K562 (cell line): ENCODE measurements at regions not wholly inside any gene's neighbourhood (a gene's known extent, or its start where the extent isn't known, plus 50 kb on each side); places are given as distances from the start of the nearest gene placed in this dataset.

Source experiments
- ATAC-seq: fragments of 200-7000 bp; cut with Tn5 transposase; 3 replicates; pipeline ENCODE4 v1.9.1; 2020; ENCODE audit warnings: moderate library complexity
- BruUV-seq: library from RNA; stranded (reverse); fragments of 400-500 nt; replicated peaks from 2 replicates; lab custom pipeline; 2021; lab: Mats Ljungman, UMichigan
- CTCF ChIA-PET: fragments of 300-600 bp; formaldehyde crosslinking; extraction: SDS; loops from one replicate; lab custom pipeline; 2021; ENCODE audit warnings: low intra/inter-chr PET ratio; lab: Yijun Ruan, JAX
- POLR2A ChIA-PET: fragments of 300-600, 350-650 bp; sonication (Branson Sonifier 250); formaldehyde crosslinking; extraction: SDS; loops from one replicate; lab custom pipeline; 2021; ENCODE audit warnings: antibody characterized with exemption, inconsistent platforms; lab: Yijun Ruan, JAX
- DNase-seq, 4 experiments: peaks; one replicate each; pipeline versions ENCODE4 v3.0.0 to v3.0.0-alpha.2; 2011 to 2018; ENCODE audit warnings: low spot score in 3 of 4, mixed read lengths in 3 of 4; ENCODE audit errors: extremely low read depth in 1 of 4
- FAIRE-seq: peaks from 2 replicates; lab custom pipeline; 2011; peaks lifted over from hg19 to GRCh38; lab: Jason Lieb, UNC
- H2AFZ ChIP-seq: 2 replicates; pipeline ENCODE4 v1.6.0; 2011; ENCODE audit warnings: low read depth, low read length, control low read depth, inconsistent platforms
- H3K27ac ChIP-seq: fragments of 200-600 bp; 3 replicates; pipeline ENCODE4 v1.8.0; 2011; ENCODE audit warnings: low read depth, mild to moderate bottlenecking, control low read depth, inconsistent platforms, low read length, moderate library complexity, mixed read lengths; ENCODE audit errors: extremely low read depth
- H3K27me3 ChIP-seq, 2 experiments: fragments of 300-600 bp in 1 of 2; 2 replicates in 1 of 2; 3 replicates in 1 of 2; pipeline versions ENCODE4 v1.6.0 to v1.8.0; 2011; ENCODE audit warnings: inconsistent platforms in 2 of 2, low read length in 2 of 2, mild to moderate bottlenecking in 1 of 2, mixed read lengths in 1 of 2, moderate library complexity in 1 of 2; ENCODE audit not compliant: control insufficient read depth in 2 of 2, insufficient read depth in 2 of 2
- H3K36me3 ChIP-seq: fragments of 300-600 bp; 3 replicates; pipeline ENCODE4 v1.8.0; 2011; ENCODE audit warnings: mild to moderate bottlenecking, low read length, inconsistent platforms; ENCODE audit not compliant: control insufficient read depth, insufficient read depth
- H3K4me1 ChIP-seq, 2 experiments: fragments of 200-600 bp in 1 of 2; replicated peaks in 1 of 2; 2 replicates in 1 of 2; 3 replicates in 1 of 2; pipeline versions ENCODE4 v1.5.1 to v1.8.0; 2011; ENCODE audit warnings: inconsistent platforms in 2 of 2, low read length in 2 of 2, mild to moderate bottlenecking in 1 of 2, mixed read lengths in 1 of 2, moderate library complexity in 1 of 2; ENCODE audit not compliant: control insufficient read depth in 2 of 2, insufficient read depth in 2 of 2
- H3K4me2 ChIP-seq: 2 replicates; pipeline ENCODE4 v1.6.1; 2011; ENCODE audit warnings: low read length, control low read depth, inconsistent platforms, mixed read lengths; ENCODE audit not compliant: insufficient read depth
- H3K4me3 ChIP-seq: fragments of 200-600 bp; sonication (generic), shearing (Covaris generic); 2 replicates; pipeline ENCODE4 v1.5.1; 2016; ENCODE audit warnings: control low read depth, inconsistent platforms
- H3K79me2 ChIP-seq: fragments of 200-600 bp; 3 replicates; pipeline ENCODE4 v1.8.0; 2011; ENCODE audit warnings: low read length, inconsistent platforms; ENCODE audit not compliant: control insufficient read depth, insufficient read depth
- H3K9ac ChIP-seq, 2 experiments: 2 replicates each; pipeline versions ENCODE4 v1.6.0 to v1.6.1; 2011; ENCODE audit warnings: low read depth in 2 of 2, low read length in 2 of 2, control low read depth in 1 of 2, inconsistent platforms in 1 of 2, mild to moderate bottlenecking in 1 of 2, mixed read lengths in 1 of 2; ENCODE audit not compliant: insufficient read depth in 1 of 2
- H3K9me1 ChIP-seq: one replicate; pipeline ENCODE4 v1.6.0; 2011; ENCODE audit warnings: inconsistent platforms, mild to moderate bottlenecking, low read length, moderate library complexity; ENCODE audit not compliant: control insufficient read depth, insufficient read depth
- H3K9me3 ChIP-seq: replicated peaks from 2 replicates; pipeline ENCODE4 v1.5.1; 2011; ENCODE audit warnings: low read depth, low read length, inconsistent platforms; ENCODE audit not compliant: control insufficient read depth, insufficient read depth
- H4K20me1 ChIP-seq: replicated peaks from 2 replicates; pipeline ENCODE4 v1.6.1; 2011; ENCODE audit warnings: low read length, inconsistent platforms, mixed read lengths; ENCODE audit not compliant: control insufficient read depth, insufficient read depth
- FOXP1 ChIP-seq: sonication (generic); formaldehyde crosslinking; IDR thresholded peaks from 2 replicates; pipeline ENCODE4 v1.8.0; 2022; ENCODE audit warnings: mild to moderate bottlenecking, missing genetic modification reagents
- PPARD ChIP-seq: fragments of 250-450 bp; sonication (Bioruptor Pico); IDR thresholded peaks from 2 replicates; pipeline ENCODE4 v1.8.0; 2022; ENCODE audit warnings: inconsistent platforms, mild to moderate bottlenecking, moderate library complexity
- XRCC3 ChIP-seq: fragments of 450-650 bp; IDR thresholded peaks from 2 replicates; pipeline ENCODE4 v1.6.1; 2017; ENCODE audit warnings: mild to moderate bottlenecking, moderate library complexity
- ZBTB7A ChIP-seq: IDR thresholded peaks from 2 replicates; pipeline ENCODE4 v1.6.1; 2011; ENCODE audit warnings: low read depth, mild to moderate bottlenecking, low read length, moderate library complexity, borderline replicate concordance; ENCODE audit not compliant: control insufficient read depth
- ZFP1 ChIP-seq: fragments of 450-650 bp; formaldehyde crosslinking; IDR thresholded peaks from 2 replicates; pipeline ENCODE4 v1.4.0; 2020; ENCODE audit warnings: mild to moderate bottlenecking, mixed read lengths
- WGBS: fragments of 100-300 bp; shearing (Covaris generic); methylation state at CpG from one replicate; pipeline ENCODE4 v1.1.6; 2016; ENCODE audit warnings: low coverage, mixed read lengths; ENCODE audit not compliant: insufficient coverage; ENCODE audit errors: missing lambda C conversion rate; 5-methylcytosine and 5-hydroxymethylcytosine counted together
- in situ Hi-C: fragments of 300-500 bp; cut with MboI; formaldehyde crosslinking; loops from 4 replicates; pipeline ENCODE4 v1.15.0; 2018; ENCODE audit warnings: inconsistent platforms, mixed read lengths
- intact Hi-C: fragments of 100-400 bp; cut with micrococcal nuclease; formaldehyde crosslinking; loops from 2 replicates; pipeline ENCODE4 v1.14.2; 2022
- TF ChIP-seq, protein P1 (sequence below), 2 experiments: fragments of 450-650 bp in 1 of 2; sonication (generic) in 1 of 2; formaldehyde crosslinking in 1 of 2; IDR thresholded peaks; 2 replicates each; pipeline versions ENCODE4 v1.7.1 to v1.9.0; 2016 to 2022; ENCODE audit warnings: inconsistent platforms in 1 of 2, mild to moderate bottlenecking in 1 of 2, missing genetic modification reagents in 1 of 2

DNA sequence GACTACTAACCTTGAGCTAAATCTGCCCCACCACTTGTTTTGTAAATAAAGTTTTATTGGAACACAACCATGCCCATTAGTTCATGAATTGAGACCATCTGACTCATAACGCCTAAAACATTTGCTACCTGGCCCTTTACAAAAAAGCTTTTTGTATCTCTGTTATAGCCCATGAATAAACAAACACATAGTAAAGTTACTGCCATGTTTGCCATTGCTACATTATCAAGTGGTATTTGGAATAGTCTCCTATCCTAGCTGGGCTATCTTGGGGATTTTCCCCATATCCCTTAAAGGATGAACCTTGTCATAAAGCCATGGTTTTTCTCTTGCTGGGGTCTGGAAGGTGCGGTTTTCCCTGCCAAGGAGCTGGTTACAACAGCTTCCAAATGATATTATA is 112.3 kb downstream of the FAM9B start:
- no peak for ATAC-seq
- Histone ChIP-seq H3K27ac (no peak overlapping the region), H2AFZ (no peak overlapping the region), H3K36me3 (no peaks in the 10 kb centered on the region), H3K9me1 (no peaks in the 10 kb centered on the region), H4K20me1 (no peaks in the 10 kb centered on the region), H3K79me2 (no peaks in the 10 kb centered on the region), H3K4me3 (no peak overlapping the region), H3K4me1 (no peaks in the 10 kb centered on the region), H3K4me2 (no peak overlapping the region), H3K27me3 (no peaks in the 10 kb centered on the region), H3K9me3 (no peaks in the 10 kb centered on the region), H3K9ac (no peak overlapping the region)
- no peak for DNase-seq
- 0% methylated on average over 2 of the region's 2 CpGs for WGBS
- CTCF ChIA-PET = no interaction called here
- BruUV-seq = no TSS peak
- POLR2A ChIA-PET = interaction anchor here (0.6 kb wide), 1 partner anchor 116 kb away, joined by 3 read pairs; no protein-coding TSS in a partner anchor
- TF ChIP-seq XRCC3 (no peak), FOXP1 (CRISPR knock-in tag) (no peak), PPARD (no peak), ZBTB7A (no peak), ZFP1 (CRISPR knock-in tag) (no peak)
- TF ChIP-seq, protein P1, sequence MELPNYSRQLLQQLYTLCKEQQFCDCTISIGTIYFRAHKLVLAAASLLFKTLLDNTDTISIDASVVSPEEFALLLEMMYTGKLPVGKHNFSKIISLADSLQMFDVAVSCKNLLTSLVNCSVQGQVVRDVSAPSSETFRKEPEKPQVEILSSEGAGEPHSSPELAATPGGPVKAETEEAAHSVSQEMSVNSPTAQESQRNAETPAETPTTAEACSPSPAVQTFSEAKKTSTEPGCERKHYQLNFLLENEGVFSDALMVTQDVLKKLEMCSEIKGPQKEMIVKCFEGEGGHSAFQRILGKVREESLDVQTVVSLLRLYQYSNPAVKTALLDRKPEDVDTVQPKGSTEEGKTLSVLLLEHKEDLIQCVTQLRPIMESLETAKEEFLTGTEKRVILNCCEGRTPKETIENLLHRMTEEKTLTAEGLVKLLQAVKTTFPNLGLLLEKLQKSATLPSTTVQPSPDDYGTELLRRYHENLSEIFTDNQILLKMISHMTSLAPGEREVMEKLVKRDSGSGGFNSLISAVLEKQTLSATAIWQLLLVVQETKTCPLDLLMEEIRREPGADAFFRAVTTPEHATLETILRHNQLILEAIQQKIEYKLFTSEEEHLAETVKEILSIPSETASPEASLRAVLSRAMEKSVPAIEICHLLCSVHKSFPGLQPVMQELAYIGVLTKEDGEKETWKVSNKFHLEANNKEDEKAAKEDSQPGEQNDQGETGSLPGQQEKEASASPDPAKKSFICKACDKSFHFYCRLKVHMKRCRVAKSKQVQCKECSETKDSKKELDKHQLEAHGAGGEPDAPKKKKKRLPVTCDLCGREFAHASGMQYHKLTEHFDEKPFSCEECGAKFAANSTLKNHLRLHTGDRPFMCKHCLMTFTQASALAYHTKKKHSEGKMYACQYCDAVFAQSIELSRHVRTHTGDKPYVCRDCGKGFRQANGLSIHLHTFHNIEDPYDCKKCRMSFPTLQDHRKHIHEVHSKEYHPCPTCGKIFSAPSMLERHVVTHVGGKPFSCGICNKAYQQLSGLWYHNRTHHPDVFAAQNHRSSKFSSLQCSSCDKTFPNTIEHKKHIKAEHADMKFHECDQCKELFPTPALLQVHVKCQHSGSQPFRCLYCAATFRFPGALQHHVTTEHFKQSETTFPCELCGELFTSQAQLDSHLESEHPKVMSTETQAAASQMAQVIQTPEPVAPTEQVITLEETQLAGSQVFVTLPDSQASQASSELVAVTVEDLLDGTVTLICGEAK (IDR thresholded peaks at IDR 0.05) = peak; percentile 80
- TF ChIP-seq, protein P1 (CRISPR knock-in tag; IDR thresholded peaks at IDR 0.05) = no peak
- no peak for FAIRE-seq
- intact Hi-C loops (no loop called here), in situ Hi-C loops (no loop called here)
